IPS DF 4.7 (cell line): ENCODE measurements at regions not wholly inside any gene's neighbourhood (a gene's known extent, or its start where the extent isn't known, plus 50 kb on each side); places are given as distances from the start of the nearest gene placed in this dataset.

ENCODE experiments used
- DNase-seq: peaks from one replicate; pipeline ENCODE4 v3.0.0-alpha.2; 2013; ENCODE audit warnings: low spot score; ENCODE audit errors: extremely low read depth

- DNase-seq: no peak
Observed at GRCh38 chrX:39869846-39870601, 227.7 kb downstream of the BCOR start.

- no peak for DNase-seq
Observed at GRCh38 chrX:39871648-39872047, 226.1 kb downstream of the BCOR start.

- DNase-seq: no peak
Observed at GRCh38 chrX:39873117-39873516, 224.6 kb downstream of the BCOR start.

- no peak for DNase-seq
Observed at GRCh38 chrX:39874202-39874816, 223.4 kb downstream of the BCOR start.

GRCh38 chrX:39875834-39876628 is 221.7 kb downstream of the BCOR start:
- no peak for DNase-seq

- DNase-seq: no peak
Observed at GRCh38 chrX:39877905-39878304, 219.9 kb downstream of the BCOR start.

- DNase-seq: no peak
Observed at GRCh38 chrX:39883666-39884065, 214.1 kb downstream of the BCOR start.

GRCh38 chrX:39886282-39886681 is 211.5 kb downstream of the BCOR start:
- no peak for DNase-seq

GRCh38 chrX:39888730-39889129 is 209.0 kb downstream of the BCOR start:
- DNase-seq: no peak

- DNase-seq: no peak
Observed at GRCh38 chrX:39889704-39890103, 208.1 kb downstream of the BCOR start.

- DNase-seq: no peak
Observed at GRCh38 chrX:39890807-39891206, 207.0 kb downstream of the BCOR start.

- no peak for DNase-seq
Observed at GRCh38 chrX:39891781-39892180, 206.0 kb downstream of the BCOR start.

- DNase-seq: no peak
Observed at GRCh38 chrX:39893417-39894338, 204.1 kb downstream of the BCOR start.

GRCh38 chrX:39894683-39895082 is 203.1 kb downstream of the BCOR start:
- DNase-seq: no peak

GRCh38 chrX:39895218-39896110 is 202.3 kb downstream of the BCOR start:
- no peak for DNase-seq

GRCh38 chrX:39896951-39897740 is 200.6 kb downstream of the BCOR start:
- DNase-seq: no peak

GRCh38 chrX:39897741-39898097 is 200.0 kb downstream of the BCOR start:
- DNase-seq: no peak

- DNase-seq: no peak
Observed at GRCh38 chrX:39898147-39898546, 199.6 kb downstream of the BCOR start.

- DNase-seq: no peak
Observed at GRCh38 chrX:39899059-39899458, 198.7 kb downstream of the BCOR start.
